Mucosa of rectum (tissue), 2 donors: ENCODE measurements at regions not wholly inside any gene's neighbourhood (a gene's known extent, or its start where the extent isn't known, plus 50 kb on each side); places are given as distances from the start of the nearest gene placed in this dataset.

Experiments
- H3K27ac ChIP-seq, 2 donors: one replicate each; pipeline ENCODE4 v1.7.0; 2013; ENCODE audit warnings: inconsistent platforms in 2 of 2, low read depth in 2 of 2, low read length in 2 of 2
- H3K27me3 ChIP-seq, 2 donors: one replicate each; pipeline ENCODE4 v1.7.0; 2013; ENCODE audit warnings: low read length in 2 of 2; ENCODE audit not compliant: control insufficient read depth in 2 of 2, insufficient read depth in 2 of 2
- H3K36me3 ChIP-seq, 2 donors: one replicate each; pipeline ENCODE4 v1.7.0; 2013; ENCODE audit warnings: low read length in 2 of 2; ENCODE audit not compliant: control insufficient read depth in 2 of 2, insufficient read depth in 2 of 2
- H3K4me1 ChIP-seq, 2 donors: one replicate each; pipeline ENCODE4 v1.7.0; 2013; ENCODE audit warnings: low read length in 2 of 2, mild to moderate bottlenecking in 1 of 2; ENCODE audit not compliant: control insufficient read depth in 2 of 2, insufficient read depth in 2 of 2
- H3K4me3 ChIP-seq, 2 donors: one replicate each; pipeline ENCODE4 v1.7.0; 2013; ENCODE audit warnings: low read length in 2 of 2
- H3K9ac ChIP-seq, 2 donors: one replicate each; pipeline ENCODE4 v1.7.0; 2013; ENCODE audit warnings: low read length in 2 of 2, low read depth in 1 of 2, mild to moderate bottlenecking in 1 of 2
- H3K9me3 ChIP-seq, 2 donors: one replicate each; pipeline ENCODE4 v1.7.0; 2013; ENCODE audit warnings: low read length in 2 of 2; ENCODE audit not compliant: control insufficient read depth in 2 of 2
- donor health status: healthy.
- donor health status: Normal muscosa, but diverticular disease.

DNA sequence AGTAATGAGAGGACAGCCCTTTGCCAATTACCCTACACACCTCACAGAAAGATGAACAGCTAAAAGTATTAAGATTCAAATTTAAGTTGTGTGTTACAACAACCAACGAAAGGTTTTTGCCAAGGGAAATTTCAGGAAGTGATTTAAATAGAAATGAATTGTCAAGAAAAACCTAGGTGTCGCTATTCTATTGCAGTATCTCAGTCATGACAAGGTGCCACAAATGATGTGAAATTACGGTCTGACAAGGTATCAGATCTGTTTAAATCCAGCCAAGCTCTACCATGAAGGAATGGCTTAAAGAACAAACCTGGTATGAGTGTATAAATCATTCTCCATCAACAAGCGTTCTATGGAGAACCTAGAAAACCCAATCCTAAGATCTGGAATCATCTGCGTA is 189.7 kb downstream of the ATPSCKMT start:
- Histone ChIP-seq H3K27me3 (no peaks in the 10 kb centered on the region), H3K36me3 (no peaks in the 10 kb centered on the region), H3K9ac (no peak overlapping the region), H3K9me3 (no peaks in the 10 kb centered on the region), H3K27ac (no peak overlapping the region), H3K4me3 (no peak overlapping the region), H3K4me1 (no peaks in the 10 kb centered on the region)

DNA sequence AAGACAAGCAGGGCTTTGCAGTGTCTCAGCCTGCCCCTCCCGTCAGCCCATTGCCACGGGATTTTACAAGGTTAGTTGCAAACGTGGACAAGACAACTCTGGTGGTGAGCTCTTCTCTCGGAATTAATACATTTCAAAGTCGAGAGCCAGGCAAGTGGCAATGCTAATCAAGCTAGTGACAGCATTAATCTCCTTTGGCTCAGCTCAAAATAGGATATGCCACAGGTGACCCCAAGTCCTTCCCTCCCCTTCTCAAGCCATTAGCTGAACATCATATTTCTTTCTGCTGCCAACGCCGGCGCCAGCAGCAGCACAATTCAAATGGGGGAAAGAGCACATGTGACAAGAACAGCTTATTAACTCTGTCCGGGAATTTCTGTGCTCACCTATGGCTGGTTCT is 190.1 kb downstream of the ATPSCKMT start:
- Histone ChIP-seq H3K4me3 (no peak overlapping the region), H3K9me3 (no peaks in the 10 kb centered on the region), H3K4me1 (no peaks in the 10 kb centered on the region), H3K9ac (no peak overlapping the region), H3K27me3 (no peaks in the 10 kb centered on the region), H3K36me3 (no peaks in the 10 kb centered on the region), H3K27ac (no peak overlapping the region)

DNA sequence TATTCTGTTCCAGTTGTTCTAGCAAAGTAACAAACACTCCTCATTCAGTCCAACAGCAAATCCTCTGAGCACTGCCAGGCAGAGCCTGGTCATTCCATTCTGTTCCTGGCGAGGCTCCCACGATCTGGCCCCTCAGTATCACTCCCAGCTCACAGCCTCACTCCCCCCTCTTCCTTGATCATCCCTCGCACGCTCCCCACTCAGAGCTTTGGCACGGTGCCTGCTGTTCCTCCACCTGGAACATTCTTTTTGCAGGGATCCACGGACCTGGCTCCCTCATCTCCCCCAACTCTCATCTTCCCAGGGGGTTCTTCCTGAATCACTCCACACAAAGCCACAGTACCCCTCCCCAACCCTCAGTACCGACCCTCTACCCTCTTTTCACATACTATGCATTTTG is 192.3 kb downstream of the ATPSCKMT start:
- H3K4me1 ChIP-seq = no peaks in the 10 kb centered on the region
- H3K9ac ChIP-seq = no peak overlapping the region
- no peaks in the 10 kb centered on the region for H3K27me3 ChIP-seq
- no peak overlapping the region for H3K27ac ChIP-seq
- H3K9me3 ChIP-seq = no peaks in the 10 kb centered on the region
- H3K36me3 ChIP-seq = no peaks in the 10 kb centered on the region
- H3K4me3 ChIP-seq = no peak overlapping the region

DNA sequence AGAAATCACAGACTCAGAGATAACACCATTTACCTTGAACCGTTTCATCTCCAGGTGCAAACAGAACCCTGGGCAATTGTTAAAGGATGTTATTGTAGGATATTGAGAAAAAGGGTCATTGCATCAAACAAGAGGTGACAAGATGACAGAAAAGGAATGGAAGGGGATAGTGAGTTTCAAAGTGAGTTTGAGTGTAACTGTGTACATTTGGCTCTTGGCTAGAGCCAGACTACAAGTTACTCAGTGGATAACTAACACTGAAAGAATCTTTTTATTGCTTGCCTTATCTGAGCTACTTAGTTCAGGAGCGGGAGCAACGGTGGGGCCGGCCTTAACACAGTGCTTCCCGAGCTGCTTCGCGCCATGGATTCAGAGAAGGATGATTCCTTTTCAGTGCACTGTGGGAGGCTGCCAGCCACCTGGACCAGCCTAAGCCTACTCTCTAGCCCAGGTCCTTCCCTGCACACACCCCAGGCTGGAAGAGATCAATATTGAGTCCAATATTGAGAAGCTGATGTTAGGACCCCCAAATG is 193.4 kb downstream of the ATPSCKMT start:
- Histone ChIP-seq H3K9ac (no peak overlapping the region), H3K27ac (no peak overlapping the region), H3K4me1 (no peaks in the 10 kb centered on the region), H3K9me3 (peaks cover 0 to 4% of the 10 kb centered on the region in 2 donors), H3K27me3 (no peaks in the 10 kb centered on the region), H3K4me3 (no peak overlapping the region), H3K36me3 (no peaks in the 10 kb centered on the region)

DNA sequence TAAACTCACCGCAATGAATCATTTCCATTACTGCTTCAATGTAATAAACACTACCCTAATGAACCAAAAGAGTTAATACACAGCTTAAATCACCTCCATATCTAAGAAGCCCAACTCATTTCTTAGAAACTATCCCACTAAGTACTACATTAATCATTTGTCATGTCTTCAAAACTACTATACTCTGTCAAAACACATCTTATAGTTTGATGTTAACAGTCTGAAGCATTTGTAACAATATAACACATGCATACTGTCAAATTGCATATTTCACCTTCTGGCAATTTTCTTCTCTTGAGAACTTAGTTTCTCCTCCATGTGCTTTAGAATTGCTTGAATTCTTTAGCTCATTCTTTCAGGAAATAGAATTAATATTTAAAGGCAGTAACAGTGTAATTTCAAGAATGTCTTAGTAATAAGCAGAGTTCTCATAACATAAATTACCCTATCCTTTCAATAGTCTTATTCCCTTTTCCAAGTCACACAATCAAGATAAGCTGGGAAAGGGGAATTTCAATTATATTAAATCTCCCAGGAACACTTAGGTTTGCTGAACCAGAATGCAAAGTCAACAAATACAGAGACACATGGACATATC is 199.7 kb downstream of the ATPSCKMT start:
- Histone ChIP-seq H3K4me3 (no peak overlapping the region), H3K9me3 (peaks cover 0 to 4% of the 10 kb centered on the region in 2 donors), H3K4me1 (no peaks in the 10 kb centered on the region), H3K27me3 (no peaks in the 10 kb centered on the region), H3K27ac (no peak overlapping the region), H3K36me3 (no peaks in the 10 kb centered on the region), H3K9ac (no peak overlapping the region)

DNA sequence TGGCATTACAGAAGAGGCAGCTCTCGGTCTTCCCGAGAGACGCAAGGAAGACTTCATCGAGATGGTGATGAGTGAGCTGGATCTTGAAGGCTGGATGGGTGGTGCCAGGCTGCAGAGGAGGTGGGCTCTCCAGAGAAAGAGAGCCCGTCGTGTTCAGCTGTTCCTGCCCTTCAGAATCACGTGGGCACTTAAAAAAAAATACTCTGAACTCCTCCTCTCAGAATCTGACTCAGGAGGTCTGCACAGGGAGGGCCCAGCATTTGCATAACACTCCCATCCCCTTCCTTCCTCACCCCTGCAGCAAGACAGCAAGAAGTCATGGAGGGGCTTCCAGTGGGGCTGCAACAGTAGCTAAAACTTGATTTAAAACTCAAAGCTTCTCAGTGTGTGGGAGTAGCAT is 203.0 kb downstream of the ATPSCKMT start:
- Histone ChIP-seq H3K36me3 (no peaks in the 10 kb centered on the region), H3K9ac (no peak overlapping the region), H3K4me1 (no peaks in the 10 kb centered on the region), H3K9me3 (peaks cover 0 to 2% of the 10 kb centered on the region in 2 donors), H3K4me3 (no peak overlapping the region), H3K27me3 (no peaks in the 10 kb centered on the region), H3K27ac (no peak overlapping the region)

DNA sequence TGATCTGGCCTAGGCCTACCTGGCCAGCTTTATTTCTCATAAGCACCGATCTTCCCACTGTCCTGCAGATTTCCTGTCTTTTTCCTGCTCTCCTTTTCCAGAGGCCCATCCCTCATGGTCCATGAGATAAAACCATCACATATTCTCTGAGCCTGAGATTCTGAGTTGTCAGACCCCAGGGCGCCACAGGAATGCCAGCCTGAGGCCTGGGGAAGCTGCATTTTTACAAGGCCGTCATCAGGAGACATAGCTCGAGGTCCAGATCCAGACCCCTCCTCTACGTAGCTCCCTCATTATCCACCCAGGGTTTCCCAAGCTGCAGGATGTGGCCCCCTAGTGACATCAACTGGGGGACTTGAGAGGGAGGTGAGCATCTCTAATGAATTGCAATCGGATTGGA is 204.3 kb downstream of the ATPSCKMT start:
- Histone ChIP-seq H3K9me3 (no peaks in the 10 kb centered on the region), H3K27me3 (no peaks in the 10 kb centered on the region), H3K36me3 (no peaks in the 10 kb centered on the region), H3K27ac (no peak overlapping the region), H3K9ac (no peak overlapping the region), H3K4me3 (no peak overlapping the region), H3K4me1 (no peaks in the 10 kb centered on the region)

DNA sequence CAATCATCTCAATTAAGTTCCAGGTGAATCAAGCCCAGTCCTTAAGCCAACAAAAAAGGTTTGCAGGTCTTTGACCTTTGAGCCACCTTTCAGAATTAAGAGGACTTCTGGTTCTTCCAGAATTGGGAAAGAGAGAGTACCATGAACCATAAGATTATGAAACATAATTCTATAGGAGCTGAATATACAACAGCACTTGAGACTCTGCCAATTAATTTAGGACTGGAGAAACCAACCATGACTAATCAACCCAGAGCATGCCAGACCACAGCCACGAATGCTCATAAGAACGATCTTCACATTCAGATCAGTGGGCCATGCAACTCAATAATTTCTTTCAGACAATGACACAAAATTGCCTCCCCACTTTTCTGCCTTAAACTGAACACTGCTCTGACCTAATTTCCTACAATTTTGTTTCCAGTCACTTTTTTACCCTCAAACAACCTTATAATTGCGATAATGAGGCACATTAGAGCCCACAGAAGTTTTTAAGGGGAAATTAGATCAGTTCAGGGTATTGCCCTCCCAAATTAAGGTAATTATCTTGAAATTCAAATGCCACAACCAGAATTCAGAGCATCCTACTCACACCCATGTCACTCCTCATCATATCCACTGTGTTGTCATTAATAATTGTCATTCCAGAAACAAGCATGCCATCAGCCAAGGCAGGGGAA is 213.4 kb downstream of the ATPSCKMT start:
- Histone ChIP-seq H3K4me1 (no peaks in the 10 kb centered on the region), H3K4me3 (no peak overlapping the region), H3K9ac (no peak overlapping the region), H3K27ac (no peak overlapping the region), H3K9me3 (no peaks in the 10 kb centered on the region), H3K27me3 (no peaks in the 10 kb centered on the region), H3K36me3 (no peaks in the 10 kb centered on the region)

DNA sequence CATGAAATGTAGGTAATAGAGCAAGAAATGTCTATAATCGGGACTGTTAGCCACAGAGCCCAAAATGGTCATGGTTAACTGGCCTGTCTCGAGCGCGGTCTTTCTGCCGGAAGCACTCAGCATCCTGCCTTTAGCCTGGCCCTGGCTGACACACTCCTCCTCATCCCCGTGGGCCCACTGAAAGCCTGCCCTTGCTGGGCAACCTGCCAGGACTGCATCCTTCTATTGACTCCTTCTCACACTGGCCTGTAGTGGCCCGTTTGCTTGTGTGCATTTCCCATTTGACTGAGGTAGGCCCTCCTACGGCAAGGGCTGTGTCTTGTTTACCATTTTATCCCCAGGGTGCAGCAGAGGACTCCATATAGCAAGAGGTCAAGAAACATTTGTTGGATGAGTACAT is 215.7 kb downstream of the ATPSCKMT start:
- Histone ChIP-seq H3K36me3 (no peaks in the 10 kb centered on the region), H3K27ac (no peak overlapping the region), H3K9ac (no peak overlapping the region), H3K4me1 (no peaks in the 10 kb centered on the region), H3K4me3 (no peak overlapping the region), H3K27me3 (no peaks in the 10 kb centered on the region), H3K9me3 (no peaks in the 10 kb centered on the region)

DNA sequence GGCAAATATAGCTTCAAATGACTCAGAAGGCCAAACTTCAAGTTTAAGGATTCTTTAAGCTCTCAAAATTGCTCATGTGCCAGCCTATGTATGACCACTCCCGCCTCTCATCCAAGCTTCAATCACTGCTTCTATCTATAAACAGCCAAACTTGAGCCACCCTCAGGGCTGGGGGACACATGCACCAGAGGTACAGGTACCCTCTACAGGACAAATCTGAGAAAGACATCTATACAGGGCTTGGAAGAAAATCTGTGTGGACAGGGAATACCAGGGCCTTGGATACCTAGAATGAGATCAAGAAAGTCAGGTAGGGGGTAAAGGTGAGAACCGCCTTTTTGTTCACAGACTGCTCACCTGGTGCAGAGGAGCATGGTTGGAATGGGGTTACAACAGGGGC is 217.9 kb downstream of the ATPSCKMT start:
- H3K27me3 ChIP-seq = no peaks in the 10 kb centered on the region

More for the DNA sequence above, 217.9 kb downstream of the ATPSCKMT start:
- H3K4me1 ChIP-seq = no peaks in the 10 kb centered on the region
- no peak overlapping the region for H3K9ac ChIP-seq
- H3K9me3 ChIP-seq = no peaks in the 10 kb centered on the region
- H3K36me3 ChIP-seq = no peaks in the 10 kb centered on the region
- H3K27ac ChIP-seq = no peak overlapping the region
- H3K4me3 ChIP-seq = no peak overlapping the region
